ENCODE measurements at regions not wholly inside any gene's neighbourhood (a gene's known extent, or its start where the extent isn't known, plus 50 kb on each side); places are given as distances from the start of the nearest gene placed in this dataset.

- DNase-seq (ENCODE audit: low read depth): no peak
Measured at GRCh38 chr3:94179059-94179458, 116.2 kb downstream of the NSUN3 start.

- DNase-seq (ENCODE audit: low read depth): no peak
Measured at GRCh38 chr3:94183551-94183950, 120.7 kb downstream of the NSUN3 start.

- DNase-seq (ENCODE audit: low read depth): no peak
Measured at GRCh38 chr3:94184781-94185180, 121.9 kb downstream of the NSUN3 start.

- DNase-seq (ENCODE audit: low read depth): no peak
Measured at GRCh38 chr3:94185753-94186152, 122.9 kb downstream of the NSUN3 start.

GRCh38 chr3:94187697-94188096, 124.8 kb downstream of the NSUN3 start:
- peak; percentile 18 for DNase-seq (ENCODE audit: low read depth)

GRCh38 chr3:94195381-94195780, 132.5 kb downstream of the NSUN3 start:
- peak; percentile 14 for DNase-seq (ENCODE audit: low read depth)

- no peak for DNase-seq (ENCODE audit: low read depth)
Measured at GRCh38 chr3:94206291-94206690, 143.4 kb downstream of the NSUN3 start.

- DNase-seq (ENCODE audit: low read depth): no peak
Measured at GRCh38 chr3:94210256-94210655, 147.4 kb downstream of the NSUN3 start.

GRCh38 chr3:94217406-94217805, 154.5 kb downstream of the NSUN3 start:
- no peak for DNase-seq (ENCODE audit: low read depth)

GRCh38 chr3:94220426-94220825, 157.6 kb downstream of the NSUN3 start:
- DNase-seq (ENCODE audit: low read depth): no peak

- no peak for DNase-seq (ENCODE audit: low read depth)
Measured at GRCh38 chr3:94221829-94222228, 159.0 kb downstream of the NSUN3 start.

GRCh38 chr3:94225148-94225865, 162.4 kb downstream of the NSUN3 start:
- peak; percentile 3 for DNase-seq (ENCODE audit: low read depth)

- peak; percentile 61 for DNase-seq (ENCODE audit: low read depth)
Measured at GRCh38 chr3:94226078-94226477, 163.2 kb downstream of the NSUN3 start.

GRCh38 chr3:94232921-94233320, 170.1 kb downstream of the NSUN3 start:
- DNase-seq (ENCODE audit: low read depth): no peak

- peak; percentile 18 for DNase-seq (ENCODE audit: low read depth)
Measured at GRCh38 chr3:94234177-94234788, 171.4 kb downstream of the NSUN3 start.

- no peak for DNase-seq (ENCODE audit: low read depth)
Measured at GRCh38 chr3:94241986-94242385, 179.1 kb downstream of the NSUN3 start.

- no peak for DNase-seq (ENCODE audit: low read depth)
Measured at GRCh38 chr3:94246171-94246570, 183.3 kb downstream of the NSUN3 start.

- DNase-seq (ENCODE audit: low read depth): no peak
Measured at GRCh38 chr3:94248042-94248441, 185.2 kb downstream of the NSUN3 start.

- peak; percentile 46 for DNase-seq (ENCODE audit: low read depth)
Measured at GRCh38 chr3:94249491-94250079, 186.7 kb downstream of the NSUN3 start.

- no peak for DNase-seq (ENCODE audit: low read depth)
Measured at GRCh38 chr3:94251566-94251965, 188.7 kb downstream of the NSUN3 start.

GRCh38 chr3:94252316-94252715, 189.5 kb downstream of the NSUN3 start:
- no peak for DNase-seq (ENCODE audit: low read depth)

- DNase-seq (ENCODE audit: low read depth): no peak
Measured at GRCh38 chr3:94256888-94257813, 194.3 kb downstream of the NSUN3 start.
